RPMI8226 (cell line): ENCODE measurements at regions not wholly inside any gene's neighbourhood (a gene's known extent, or its start where the extent isn't known, plus 50 kb on each side); places are given as distances from the start of the nearest gene placed in this dataset.
A peak's percentile ranks its signal among the peaks of the same experiment; 100 is the strongest.

ENCODE experiments used
- DNase-seq: peaks from one replicate; pipeline ENCODE4 v3.0.0-alpha.2; 2015

- no peak for DNase-seq
Measured at GRCh38 chr5:166293892-166294291, 1997.6 kb upstream of the WWC1 start.

- DNase-seq: no peak
Measured at GRCh38 chr5:166302166-166302565, 1989.3 kb upstream of the WWC1 start.

- no peak for DNase-seq
Measured at GRCh38 chr5:166317425-166317824, 1974.0 kb upstream of the WWC1 start.

DNA sequence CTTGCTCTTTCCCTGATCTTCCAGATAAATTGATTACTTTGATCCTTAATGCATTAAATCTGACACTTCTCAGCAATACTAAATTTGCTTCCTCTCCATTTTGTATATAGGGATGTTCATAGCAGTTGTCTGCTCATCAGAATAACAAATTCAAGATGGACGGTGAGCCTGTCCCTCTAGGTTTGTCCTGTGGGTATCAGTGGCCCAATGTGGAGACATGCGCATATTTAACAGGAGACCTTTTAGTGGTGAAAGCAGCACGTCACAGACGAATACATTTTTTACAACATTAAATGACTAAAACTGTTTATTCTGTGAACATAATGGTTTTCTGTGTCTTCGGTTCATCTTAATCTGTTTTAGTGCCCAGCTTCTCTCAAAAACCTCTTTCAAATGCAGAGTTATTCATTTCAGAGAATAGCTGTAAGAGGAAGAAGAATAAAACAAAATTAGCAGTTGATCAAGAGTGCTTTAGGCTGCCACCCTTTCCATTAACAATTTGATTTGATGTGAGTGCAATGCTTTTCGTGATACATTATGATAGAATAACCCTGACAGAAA, 1970.4 kb upstream of the WWC1 start:
- DNase-seq: no peak

GRCh38 chr5:166324372-166324771, 1967.1 kb upstream of the WWC1 start:
- DNase-seq: no peak

GRCh38 chr5:166329149-166329800, 1962.2 kb upstream of the WWC1 start:
- DNase-seq: no peak

GRCh38 chr5:166330036-166330435, 1961.4 kb upstream of the WWC1 start:
- DNase-seq: no peak

DNA sequence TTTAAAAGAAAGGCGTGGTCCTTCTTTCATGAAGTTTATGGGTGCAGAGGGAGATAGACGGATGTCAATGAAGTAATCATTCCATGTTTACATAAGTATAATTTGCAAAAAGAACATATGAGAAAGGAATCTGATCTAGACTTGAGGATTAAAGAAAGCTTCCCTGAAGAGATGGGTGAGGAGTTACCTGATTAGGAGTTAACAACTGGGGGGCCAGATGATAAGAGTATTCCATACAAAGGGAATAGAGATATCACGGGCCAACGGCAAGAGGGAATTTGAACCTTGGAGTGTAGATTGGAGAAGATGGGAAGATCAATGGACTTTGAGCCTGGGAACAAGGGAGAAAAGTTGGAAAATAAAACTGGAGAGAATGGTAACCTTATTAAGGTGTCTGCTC, 1959.9 kb upstream of the WWC1 start:
- no peak for DNase-seq

- no peak for DNase-seq
Measured at GRCh38 chr5:166338801-166339200, 1952.6 kb upstream of the WWC1 start.

DNA sequence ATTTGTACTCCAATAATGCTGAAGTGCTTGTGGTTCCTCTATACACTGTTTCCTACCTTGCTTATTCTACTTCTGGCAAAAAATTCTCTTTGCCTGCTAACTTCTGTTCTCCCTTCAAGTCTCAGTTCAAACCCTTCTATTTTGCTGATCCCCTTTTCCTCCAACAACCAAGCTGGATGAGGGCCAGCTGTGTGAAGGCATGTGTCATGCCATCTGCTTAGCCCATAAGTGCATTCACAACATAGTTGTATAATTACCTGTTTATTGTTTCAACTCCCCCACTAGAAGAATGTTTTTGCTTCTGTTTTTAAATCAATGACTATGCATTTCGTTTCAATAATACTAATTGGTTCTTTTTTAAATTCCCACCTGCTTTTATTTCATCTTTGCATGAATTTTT, 1951.4 kb upstream of the WWC1 start:
- no peak for DNase-seq

DNA sequence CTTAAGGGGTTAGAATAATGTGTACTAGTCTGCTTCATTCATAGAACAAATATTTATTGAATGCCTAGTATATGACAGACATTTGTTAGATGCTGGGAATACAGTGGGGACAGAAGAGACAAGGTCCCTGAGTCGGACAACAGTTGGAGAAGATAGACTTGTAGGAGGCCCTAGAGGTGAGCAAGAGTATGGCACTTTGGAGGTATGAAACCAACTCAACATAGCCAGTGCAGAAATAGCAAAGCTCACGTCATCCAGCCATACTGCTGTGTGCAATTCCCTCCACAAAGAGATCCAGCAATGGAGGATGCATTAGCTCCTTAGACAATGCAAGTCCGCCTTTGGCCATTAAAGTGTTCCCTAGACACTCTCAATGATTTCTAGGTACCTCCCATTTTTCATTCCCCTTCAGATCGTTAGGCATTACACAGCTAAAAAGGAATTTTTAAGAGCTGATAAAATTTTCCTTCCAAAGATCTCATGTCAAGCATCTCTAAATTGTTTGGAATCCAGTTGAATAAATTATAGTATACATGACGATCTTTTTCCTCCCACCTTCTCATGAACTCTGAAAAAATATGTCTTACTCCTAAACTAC, 1949.6 kb upstream of the WWC1 start:
- peak; percentile 3 for DNase-seq

- DNase-seq: no peak
Measured at GRCh38 chr5:166342402-166342801, 1949.0 kb upstream of the WWC1 start.

GRCh38 chr5:166346726-166347374, 1944.6 kb upstream of the WWC1 start:
- DNase-seq: no peak

DNA sequence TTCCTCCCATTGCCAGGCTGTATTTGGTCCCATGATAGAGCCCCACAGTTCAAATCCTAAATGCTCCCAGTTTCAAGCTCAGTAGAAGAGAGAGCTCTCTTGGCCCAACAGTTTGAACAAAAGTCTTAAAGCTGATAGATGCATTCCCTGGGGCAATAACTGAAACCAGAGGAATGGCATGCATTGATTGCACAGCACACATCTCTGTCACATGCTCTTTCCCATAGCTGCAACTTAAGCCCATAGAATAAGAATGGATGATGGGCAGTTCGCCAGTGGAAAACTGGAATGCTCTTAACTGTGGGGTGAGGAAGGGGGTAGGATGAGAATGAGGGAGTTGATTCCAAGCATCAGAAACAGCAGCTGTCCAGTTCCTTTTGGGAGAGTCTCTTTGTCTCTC, 1942.4 kb upstream of the WWC1 start:
- DNase-seq: no peak

DNA sequence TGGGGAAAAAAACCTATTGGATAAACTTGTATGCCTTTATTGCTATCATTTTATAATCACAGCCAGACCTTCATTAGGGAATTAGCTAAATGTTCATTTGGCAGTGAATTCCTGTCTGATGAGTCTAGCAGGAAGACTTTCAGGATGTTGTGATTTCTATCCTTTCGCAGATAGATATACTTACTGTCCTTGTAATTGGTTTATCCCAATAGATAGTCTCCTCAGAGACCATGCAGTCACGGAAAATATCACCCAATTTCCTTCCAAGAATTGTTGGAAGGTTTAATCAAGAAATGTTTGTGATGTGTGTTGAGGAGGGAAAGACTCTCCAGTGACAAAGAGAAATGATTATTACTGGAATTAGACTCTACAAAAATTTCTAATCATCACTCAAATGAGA, 1937.9 kb upstream of the WWC1 start:
- DNase-seq: no peak

GRCh38 chr5:166354332-166354731, 1937.1 kb upstream of the WWC1 start:
- no peak for DNase-seq

DNA sequence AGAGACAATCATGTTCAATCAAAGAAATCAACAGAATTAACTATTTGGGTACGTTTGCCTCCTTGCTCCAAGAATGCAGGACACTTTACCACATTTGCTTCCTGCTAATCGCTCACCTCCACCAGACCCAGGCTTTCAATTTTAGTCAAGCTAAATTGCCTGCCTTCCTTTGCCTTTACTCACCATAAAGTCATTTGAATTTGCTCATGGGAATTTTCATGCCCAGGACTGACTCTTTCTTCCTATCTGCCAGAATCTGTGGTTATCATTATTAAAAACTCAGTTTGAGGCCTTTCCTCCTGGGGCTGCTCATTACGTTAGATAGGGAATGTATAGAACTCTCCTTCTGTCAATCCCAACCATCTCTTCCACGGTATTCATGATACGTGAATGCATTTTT, 1935.3 kb upstream of the WWC1 start:
- no peak for DNase-seq

GRCh38 chr5:166358127-166358830, 1933.2 kb upstream of the WWC1 start:
- DNase-seq: no peak

DNA sequence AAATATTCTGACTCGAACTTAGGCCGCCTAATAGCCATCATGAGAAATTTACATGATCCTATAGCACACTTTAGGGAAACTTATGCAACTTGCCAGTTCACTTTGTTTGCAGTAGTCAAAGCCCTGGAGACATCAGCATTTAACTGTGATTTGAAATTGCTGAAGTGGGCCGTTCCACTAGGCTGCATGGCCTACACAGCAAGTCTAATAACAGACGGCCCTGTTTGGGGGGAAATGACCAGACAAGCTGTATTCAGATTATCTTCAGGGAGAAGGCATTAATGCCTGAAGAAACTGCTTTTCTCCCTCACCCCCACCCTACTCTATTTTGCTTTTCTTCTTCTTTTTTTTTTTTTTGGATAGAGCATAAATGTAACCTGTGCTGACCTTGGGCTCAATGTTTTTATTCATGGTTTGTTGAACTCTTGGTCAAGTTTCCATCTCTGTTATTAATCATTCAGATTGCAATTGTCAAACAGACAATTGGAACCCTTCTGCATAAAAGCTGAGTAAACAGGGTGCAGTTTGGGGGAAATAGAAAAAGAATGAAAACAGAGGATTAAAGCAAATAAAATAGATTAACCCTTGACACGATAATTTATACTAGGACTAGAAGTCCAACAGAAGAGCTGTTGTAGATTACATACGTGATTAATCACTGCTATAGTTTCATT, 1928.2 kb upstream of the WWC1 start:
- DNase-seq: no peak

DNA sequence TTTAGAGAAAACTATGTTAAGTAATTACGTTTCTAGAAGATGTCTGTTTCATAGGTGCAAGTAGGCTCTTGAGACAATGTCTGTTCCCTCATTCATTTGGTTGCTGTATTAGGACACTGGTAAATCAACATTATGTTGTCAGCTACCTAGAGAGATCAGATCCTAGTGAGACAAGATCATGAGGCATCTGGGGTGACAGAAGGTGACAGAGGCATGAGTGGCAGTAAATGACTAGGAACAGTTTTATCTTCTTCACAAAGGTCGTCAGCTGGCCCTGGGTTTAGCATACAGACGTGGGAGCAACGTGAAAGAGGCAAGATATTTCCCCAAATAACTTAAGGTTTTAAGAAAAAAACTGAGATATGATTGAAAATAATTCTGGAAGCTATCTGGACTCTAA, 1926.3 kb upstream of the WWC1 start:
- no peak for DNase-seq

DNA sequence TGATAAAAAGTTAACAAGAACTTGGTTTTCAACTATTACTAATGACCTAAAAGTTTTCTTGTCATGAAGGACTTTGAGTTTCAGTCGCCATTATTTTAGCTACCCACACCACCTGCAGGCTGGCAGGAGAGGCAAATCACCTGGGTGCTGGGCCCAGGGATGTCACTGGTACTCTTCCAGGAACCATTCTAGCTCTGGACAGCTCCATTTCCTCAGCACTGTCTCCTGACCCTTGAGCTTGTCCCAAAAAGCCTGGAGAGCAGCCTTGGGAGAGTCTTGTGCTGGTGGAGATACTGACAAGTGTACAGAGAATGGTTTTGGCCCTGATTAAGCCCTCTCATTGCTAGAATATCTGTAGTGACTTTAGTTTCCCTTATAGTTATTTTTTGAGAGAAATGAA, 1924.1 kb upstream of the WWC1 start:
- no peak for DNase-seq

- no peak for DNase-seq
Measured at GRCh38 chr5:166369346-166369745, 1922.1 kb upstream of the WWC1 start.

DNA sequence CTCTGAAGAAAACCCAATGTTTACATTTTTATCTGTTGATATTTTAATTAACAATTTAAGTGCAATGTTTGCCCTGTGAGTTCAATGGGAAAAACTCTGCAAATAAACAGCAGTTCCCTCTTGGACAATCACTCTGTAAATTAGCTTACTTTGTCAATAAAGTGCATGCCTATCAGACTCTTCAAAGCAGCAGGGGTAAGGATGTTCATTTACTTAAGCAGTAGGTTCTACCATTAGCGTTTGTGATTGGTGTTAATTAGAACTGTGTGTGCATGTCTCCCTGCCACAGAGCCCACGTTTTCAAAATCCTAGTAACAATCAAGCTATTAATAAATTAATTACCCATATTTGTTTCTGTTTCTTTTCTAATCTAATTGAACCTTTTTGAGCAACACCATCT, 1921.6 kb upstream of the WWC1 start:
- DNase-seq: no peak
